ENCODE measurements at regions not wholly inside any gene's neighbourhood (a gene's known extent, or its start where the extent isn't known, plus 50 kb on each side); places are given as distances from the start of the nearest gene placed in this dataset.

GRCh38 chr9:16335788-16336580 lies 534.5 kb downstream of the BNC2 start:
- no peak overlapping the region for H3K27ac ChIP-seq (ENCODE audit: low read length)
- no peak for TF ChIP-seq TCF7L2 (IDR thresholded peaks at IDR 0.05; ENCODE audit: low read depth, low read length)
- TF ChIP-seq POLR2AphosphoS5 (IDR thresholded peaks at IDR 0.05; ENCODE audit: low read depth, low read length): no peak
- TF ChIP-seq SIN3A (IDR thresholded peaks at IDR 0.05; ENCODE audit: borderline replicate concordance, insufficient read depth, low read depth, low read length): no peak
- no peak for TF ChIP-seq REST (IDR thresholded peaks at IDR 0.05; ENCODE audit: insufficient read depth in 1 of 2, low read depth in 2 of 2, low read length in 1 of 2)
- no peak for TF ChIP-seq CTCF (IDR thresholded peaks at IDR 0.05)
- in situ Hi-C loops (cut with HindIII; ENCODE audit: low pct_unique_long_range_greater_than_20kb, low sequenced_read_pairs): no loop called here
- intact Hi-C loops (cut with micrococcal nuclease; ENCODE audit: unreplicated experiment): no loop called here
- no peaks in the 10 kb centered on the region for H3K27me3 ChIP-seq (ENCODE audit: control insufficient read depth, insufficient read depth, low read length)
- POLR2A ChIA-PET: no interaction called here
- no peaks in the 10 kb centered on the region for H3K4me1 ChIP-seq (ENCODE audit: control insufficient read depth, insufficient read depth, low read length)
- no peak overlapping the region for H3K4me3 ChIP-seq (ENCODE audit: low read depth in 2 of 2, low read length in 2 of 2)
- no peak for ATAC-seq
- H3K9me3 ChIP-seq (ENCODE audit: control insufficient read depth, insufficient read depth, low read depth, low read length): no peaks in the 10 kb centered on the region
- CTCF ChIA-PET: no interaction called here
- no peaks in the 10 kb centered on the region for H3K36me3 ChIP-seq (ENCODE audit: control insufficient read depth, insufficient read depth, low read length)
- no TSS peak for BruUV-seq (replicated peaks)
- no peak for DNase-seq (ENCODE audit: low read depth, low spot score)

GRCh38 chr9:16336833-16337232 lies 533.6 kb downstream of the BNC2 start:
- intact Hi-C loops (cut with micrococcal nuclease; ENCODE audit: unreplicated experiment): no loop called here
- no peak for DNase-seq (ENCODE audit: low read depth, low spot score)
- H3K27me3 ChIP-seq (ENCODE audit: control insufficient read depth, insufficient read depth, low read length): no peaks in the 10 kb centered on the region

More at GRCh38 chr9:16336833-16337232, 533.6 kb downstream of the BNC2 start:
- Histone ChIP-seq H3K4me1 (ENCODE audit: control insufficient read depth, insufficient read depth, low read length) (no peaks in the 10 kb centered on the region), H3K9me3 (ENCODE audit: control insufficient read depth, insufficient read depth, low read depth, low read length) (no peaks in the 10 kb centered on the region), H3K27ac (ENCODE audit: low read length) (no peak overlapping the region), H3K36me3 (ENCODE audit: control insufficient read depth, insufficient read depth, low read length) (no peaks in the 10 kb centered on the region), H3K4me3 (ENCODE audit: low read depth in 2 of 2, low read length in 2 of 2) (no peak overlapping the region)
- in situ Hi-C loops (cut with HindIII; ENCODE audit: low pct_unique_long_range_greater_than_20kb, low sequenced_read_pairs): no loop called here
- ChIA-PET CTCF (no interaction called here), POLR2A (no interaction called here)
- no TSS peak for BruUV-seq (replicated peaks)
- no peak for ATAC-seq
- TF ChIP-seq POLR2AphosphoS5 (IDR thresholded peaks at IDR 0.05; ENCODE audit: low read depth, low read length) (no peak), TCF7L2 (IDR thresholded peaks at IDR 0.05; ENCODE audit: low read depth, low read length) (no peak), CTCF (IDR thresholded peaks at IDR 0.05) (no peak), REST (IDR thresholded peaks at IDR 0.05; ENCODE audit: insufficient read depth in 1 of 2, low read depth in 2 of 2, low read length in 1 of 2) (no peak), SIN3A (IDR thresholded peaks at IDR 0.05; ENCODE audit: borderline replicate concordance, insufficient read depth, low read depth, low read length) (no peak)
